ENCODE measurements at regions not wholly inside any gene's neighbourhood (a gene's known extent, or its start where the extent isn't known, plus 50 kb on each side); places are given as distances from the start of the nearest gene placed in this dataset.
A peak's percentile ranks its signal among the peaks of the same experiment; 100 is the strongest.

- TF ChIP-seq CTCF (IDR thresholded peaks at IDR 0.05), result peak in 4 of 6 experiments; percentile 32 to 65 (median 40)
- TF ChIP-seq POLR2A (IDR thresholded peaks at IDR 0.05), result no peak
Observed at GRCh38 chr3:33980252-33980651, 181.8 kb downstream of the PDCD6IP start.

Data from esophagus squamous epithelium (tissue), 4 donors.